ENCODE measurements at regions not wholly inside any gene's neighbourhood (a gene's known extent, or its start where the extent isn't known, plus 50 kb on each side); places are given as distances from the start of the nearest gene placed in this dataset.
"Not testable (repeated sequence)": the region's sequence is repeated elsewhere in the genome, so short reads cannot be mapped to it uniquely, and the experiment has no call there.

- Histone ChIP-seq H3K4me3 (ENCODE audit: low read length) (no peak overlapping the region), H2AFZ (ENCODE audit: low read depth, low read length) (no peak overlapping the region), H3K36me3 (ENCODE audit: insufficient read depth, low read length) (no peaks in the 10 kb centered on the region), H3K4me1 (ENCODE audit: insufficient read depth, low read length) (no peaks in the 10 kb centered on the region), H3K27me3 (ENCODE audit: insufficient read depth, low read length) (no peaks in the 10 kb centered on the region), H3K9me3 (ENCODE audit: low read length) (no peaks in the 10 kb centered on the region)
Observed at GRCh38 chr18:71362140-71362539, 1073.3 kb downstream of the SOCS6 start.

- H3K4me3 ChIP-seq (ENCODE audit: low read length); H3K9me3 ChIP-seq (ENCODE audit: low read length); H2AFZ ChIP-seq (ENCODE audit: low read depth, low read length); H3K4me1 ChIP-seq (ENCODE audit: insufficient read depth, low read length); H3K27me3 ChIP-seq (ENCODE audit: insufficient read depth, low read length); H3K36me3 ChIP-seq (ENCODE audit: insufficient read depth, low read length): not testable (repeated sequence)
Observed at GRCh38 chr18:71355599-71355998, 1066.8 kb downstream of the SOCS6 start.

- no peaks in the 10 kb centered on the region for H3K4me1 ChIP-seq (ENCODE audit: insufficient read depth, low read length)
- H3K4me3 ChIP-seq (ENCODE audit: low read length) = no peak overlapping the region
- H2AFZ ChIP-seq (ENCODE audit: low read depth, low read length) = no peak overlapping the region
- no peaks in the 10 kb centered on the region for H3K36me3 ChIP-seq (ENCODE audit: insufficient read depth, low read length)
- H3K27me3 ChIP-seq (ENCODE audit: insufficient read depth, low read length) = no peaks in the 10 kb centered on the region
- H3K9me3 ChIP-seq (ENCODE audit: low read length) = no peaks in the 10 kb centered on the region
Observed at GRCh38 chr18:71352618-71353017, 1063.8 kb downstream of the SOCS6 start.

GRCh38 chr18:71336576-71337210 lies 1047.8 kb downstream of the SOCS6 start:
- H3K36me3 ChIP-seq (ENCODE audit: insufficient read depth, low read length) = no peaks in the 10 kb centered on the region
- no peaks in the 10 kb centered on the region for H3K4me1 ChIP-seq (ENCODE audit: insufficient read depth, low read length)
- H3K4me3 ChIP-seq (ENCODE audit: low read length) = no peak overlapping the region
- no peaks in the 10 kb centered on the region for H3K9me3 ChIP-seq (ENCODE audit: low read length)
- no peaks in the 10 kb centered on the region for H3K27me3 ChIP-seq (ENCODE audit: insufficient read depth, low read length)
- no peak overlapping the region for H2AFZ ChIP-seq (ENCODE audit: low read depth, low read length)

GRCh38 chr18:71329563-71329962 lies 1040.7 kb downstream of the SOCS6 start:
- Histone ChIP-seq H3K4me1 (ENCODE audit: insufficient read depth, low read length) (no peaks in the 10 kb centered on the region), H3K9me3 (ENCODE audit: low read length) (no peaks in the 10 kb centered on the region), H3K4me3 (ENCODE audit: low read length) (no peak overlapping the region), H3K36me3 (ENCODE audit: insufficient read depth, low read length) (no peaks in the 10 kb centered on the region), H2AFZ (ENCODE audit: low read depth, low read length) (no peak overlapping the region), H3K27me3 (ENCODE audit: insufficient read depth, low read length) (no peaks in the 10 kb centered on the region)

- no peak overlapping the region for H2AFZ ChIP-seq (ENCODE audit: low read depth, low read length)
- H3K36me3 ChIP-seq (ENCODE audit: insufficient read depth, low read length) = no peaks in the 10 kb centered on the region
- no peak overlapping the region for H3K4me3 ChIP-seq (ENCODE audit: low read length)
- no peaks in the 10 kb centered on the region for H3K27me3 ChIP-seq (ENCODE audit: insufficient read depth, low read length)
- no peaks in the 10 kb centered on the region for H3K9me3 ChIP-seq (ENCODE audit: low read length)
- H3K4me1 ChIP-seq (ENCODE audit: insufficient read depth, low read length) = no peaks in the 10 kb centered on the region
Observed at GRCh38 chr18:71329114-71329513, 1040.3 kb downstream of the SOCS6 start.

- H3K36me3 ChIP-seq (ENCODE audit: insufficient read depth, low read length) = no peaks in the 10 kb centered on the region
- H3K4me1 ChIP-seq (ENCODE audit: insufficient read depth, low read length) = no peaks in the 10 kb centered on the region
- H3K9me3 ChIP-seq (ENCODE audit: low read length) = no peaks in the 10 kb centered on the region
- H3K4me3 ChIP-seq (ENCODE audit: low read length) = no peak overlapping the region
- H3K27me3 ChIP-seq (ENCODE audit: insufficient read depth, low read length) = no peaks in the 10 kb centered on the region
- H2AFZ ChIP-seq (ENCODE audit: low read depth, low read length) = no peak overlapping the region
Observed at GRCh38 chr18:71327850-71328249, 1039.0 kb downstream of the SOCS6 start.

GRCh38 chr18:71327441-71327840 lies 1038.6 kb downstream of the SOCS6 start:
- Histone ChIP-seq H3K4me3 (ENCODE audit: low read length) (no peak overlapping the region), H3K36me3 (ENCODE audit: insufficient read depth, low read length) (no peaks in the 10 kb centered on the region), H2AFZ (ENCODE audit: low read depth, low read length) (no peak overlapping the region), H3K27me3 (ENCODE audit: insufficient read depth, low read length) (no peaks in the 10 kb centered on the region), H3K9me3 (ENCODE audit: low read length) (no peaks in the 10 kb centered on the region), H3K4me1 (ENCODE audit: insufficient read depth, low read length) (no peaks in the 10 kb centered on the region)

GRCh38 chr18:71326826-71327225 lies 1038.0 kb downstream of the SOCS6 start:
- Histone ChIP-seq H3K4me1 (ENCODE audit: insufficient read depth, low read length) (no peaks in the 10 kb centered on the region), H3K27me3 (ENCODE audit: insufficient read depth, low read length) (no peaks in the 10 kb centered on the region), H3K4me3 (ENCODE audit: low read length) (no peak overlapping the region), H3K9me3 (ENCODE audit: low read length) (no peaks in the 10 kb centered on the region), H3K36me3 (ENCODE audit: insufficient read depth, low read length) (no peaks in the 10 kb centered on the region), H2AFZ (ENCODE audit: low read depth, low read length) (no peak overlapping the region)

- Histone ChIP-seq H3K27me3 (ENCODE audit: insufficient read depth, low read length) (no peaks in the 10 kb centered on the region), H3K4me3 (ENCODE audit: low read length) (no peak overlapping the region), H3K36me3 (ENCODE audit: insufficient read depth, low read length) (no peaks in the 10 kb centered on the region), H2AFZ (ENCODE audit: low read depth, low read length) (no peak overlapping the region), H3K9me3 (ENCODE audit: low read length) (no peaks in the 10 kb centered on the region), H3K4me1 (ENCODE audit: insufficient read depth, low read length) (no peaks in the 10 kb centered on the region)
Observed at GRCh38 chr18:71324356-71324755, 1035.5 kb downstream of the SOCS6 start.

- no peaks in the 10 kb centered on the region for H3K27me3 ChIP-seq (ENCODE audit: insufficient read depth, low read length)
- H2AFZ ChIP-seq (ENCODE audit: low read depth, low read length) = no peak overlapping the region
- H3K4me3 ChIP-seq (ENCODE audit: low read length) = no peak overlapping the region
- no peaks in the 10 kb centered on the region for H3K36me3 ChIP-seq (ENCODE audit: insufficient read depth, low read length)
- H3K9me3 ChIP-seq (ENCODE audit: low read length) = no peaks in the 10 kb centered on the region
- no peaks in the 10 kb centered on the region for H3K4me1 ChIP-seq (ENCODE audit: insufficient read depth, low read length)
Observed at GRCh38 chr18:71322201-71322600, 1033.4 kb downstream of the SOCS6 start.

- Histone ChIP-seq H2AFZ (ENCODE audit: low read depth, low read length) (no peak overlapping the region), H3K36me3 (ENCODE audit: insufficient read depth, low read length) (no peaks in the 10 kb centered on the region), H3K4me3 (ENCODE audit: low read length) (no peak overlapping the region), H3K4me1 (ENCODE audit: insufficient read depth, low read length) (no peaks in the 10 kb centered on the region), H3K27me3 (ENCODE audit: insufficient read depth, low read length) (no peaks in the 10 kb centered on the region), H3K9me3 (ENCODE audit: low read length) (no peaks in the 10 kb centered on the region)
Observed at GRCh38 chr18:71321319-71321718, 1032.5 kb downstream of the SOCS6 start.

- H3K4me1 ChIP-seq (ENCODE audit: insufficient read depth, low read length) = peaks cover 2% of the 10 kb centered on the region
- no peak overlapping the region for H3K4me3 ChIP-seq (ENCODE audit: low read length)
- H3K9me3 ChIP-seq (ENCODE audit: low read length) = no peaks in the 10 kb centered on the region
- no peaks in the 10 kb centered on the region for H3K36me3 ChIP-seq (ENCODE audit: insufficient read depth, low read length)
- H2AFZ ChIP-seq (ENCODE audit: low read depth, low read length) = no peak overlapping the region
- H3K27me3 ChIP-seq (ENCODE audit: insufficient read depth, low read length) = no peaks in the 10 kb centered on the region
Observed at GRCh38 chr18:71304856-71305255, 1016.0 kb downstream of the SOCS6 start.

- not testable (repeated sequence) for H3K36me3 ChIP-seq (ENCODE audit: insufficient read depth, low read length); H3K9me3 ChIP-seq (ENCODE audit: low read length); H3K4me1 ChIP-seq (ENCODE audit: insufficient read depth, low read length); H2AFZ ChIP-seq (ENCODE audit: low read depth, low read length); H3K27me3 ChIP-seq (ENCODE audit: insufficient read depth, low read length); H3K4me3 ChIP-seq (ENCODE audit: low read length)
Observed at GRCh38 chr18:71303743-71304142, 1014.9 kb downstream of the SOCS6 start.

Data from neuron (in vitro differentiated cells).